GM12874 (cell line): ENCODE measurements at regions not wholly inside any gene's neighbourhood (a gene's known extent, or its start where the extent isn't known, plus 50 kb on each side); places are given as distances from the start of the nearest gene placed in this dataset.
A peak's percentile ranks its signal among the peaks of the same experiment; 100 is the strongest.

ENCODE experiments used
- CTCF ChIP-seq: IDR thresholded peaks from 2 replicates; pipeline ENCODE4 v1.5.1; 2011; ENCODE audit warnings: low read depth, mild to moderate bottlenecking, control low read depth, low read length, moderate library complexity; ENCODE audit not compliant: insufficient read depth

GRCh38 chr5:148725675-148726074, 71.3 kb upstream of the HTR4 start:
- TF ChIP-seq CTCF = no peak

DNA sequence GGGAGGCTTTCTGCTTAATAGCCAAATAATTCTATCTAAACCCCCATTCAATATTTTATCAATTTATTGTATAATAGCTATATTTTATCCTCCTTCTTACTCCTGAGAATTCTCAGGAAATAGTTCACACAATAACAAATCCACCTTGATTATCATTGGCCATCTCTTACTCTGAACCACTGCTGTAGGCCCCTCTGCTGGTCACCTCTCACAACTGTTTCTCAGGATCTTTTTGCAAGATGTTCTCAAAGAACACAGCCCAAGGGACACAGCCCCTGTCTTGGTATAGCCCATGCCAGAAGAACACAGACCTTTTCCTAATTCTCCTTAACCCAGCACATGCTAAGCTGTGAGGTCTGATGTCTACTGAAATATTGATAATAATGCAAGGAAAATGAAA, 74.9 kb upstream of the HTR4 start:
- TF ChIP-seq CTCF = no peak

- no peak for TF ChIP-seq CTCF
These were observed 75.9 kb upstream of the HTR4 start for GRCh38 chr5:148730270-148730669.

DNA sequence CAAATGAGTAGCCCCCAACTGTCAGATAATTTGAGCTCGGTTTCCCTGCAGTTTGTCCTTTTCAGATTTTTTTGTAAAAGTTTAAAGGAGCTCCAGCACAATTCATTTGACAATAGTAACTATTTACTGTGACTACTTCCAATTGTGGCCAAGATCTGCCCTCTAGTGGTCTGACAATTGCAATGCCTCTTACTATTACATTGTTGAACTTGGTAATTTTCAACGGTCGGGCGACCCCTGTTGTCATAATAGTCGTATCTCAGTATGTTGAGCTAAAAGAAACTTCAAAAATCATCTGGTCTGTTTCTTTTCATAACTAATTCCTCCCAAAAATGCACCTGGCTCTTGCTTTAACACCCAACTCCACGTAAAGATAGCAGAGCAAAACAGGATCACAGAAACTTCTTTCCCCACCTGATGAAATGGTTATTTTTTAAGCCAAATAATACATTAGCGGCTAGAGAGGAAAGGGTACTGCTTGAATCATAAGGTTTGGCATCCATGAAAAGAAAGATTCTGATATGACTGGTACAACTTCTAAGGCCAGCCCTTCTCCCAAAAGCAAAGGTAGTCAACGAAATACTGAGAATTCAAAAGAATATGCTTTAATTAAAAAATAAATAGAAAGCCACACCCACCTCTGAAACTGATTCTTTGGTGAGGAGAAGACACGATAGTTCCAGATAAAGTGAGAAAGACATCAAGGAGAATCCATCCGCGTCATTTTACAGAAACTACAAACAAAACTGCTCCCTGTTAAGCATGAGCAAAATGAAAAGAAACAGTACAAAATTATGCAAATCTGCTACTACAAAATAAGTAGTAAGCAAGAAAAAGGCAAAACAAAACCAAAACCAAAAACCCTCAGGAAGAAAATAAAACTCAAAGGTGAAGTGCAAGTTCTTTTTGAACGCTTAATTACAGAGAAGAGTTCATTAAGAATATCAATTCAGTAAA, 76.9 kb upstream of the HTR4 start:
- peak; percentile 66 for TF ChIP-seq CTCF

GRCh38 chr5:148732692-148733091, 78.4 kb upstream of the HTR4 start:
- no peak for TF ChIP-seq CTCF

DNA sequence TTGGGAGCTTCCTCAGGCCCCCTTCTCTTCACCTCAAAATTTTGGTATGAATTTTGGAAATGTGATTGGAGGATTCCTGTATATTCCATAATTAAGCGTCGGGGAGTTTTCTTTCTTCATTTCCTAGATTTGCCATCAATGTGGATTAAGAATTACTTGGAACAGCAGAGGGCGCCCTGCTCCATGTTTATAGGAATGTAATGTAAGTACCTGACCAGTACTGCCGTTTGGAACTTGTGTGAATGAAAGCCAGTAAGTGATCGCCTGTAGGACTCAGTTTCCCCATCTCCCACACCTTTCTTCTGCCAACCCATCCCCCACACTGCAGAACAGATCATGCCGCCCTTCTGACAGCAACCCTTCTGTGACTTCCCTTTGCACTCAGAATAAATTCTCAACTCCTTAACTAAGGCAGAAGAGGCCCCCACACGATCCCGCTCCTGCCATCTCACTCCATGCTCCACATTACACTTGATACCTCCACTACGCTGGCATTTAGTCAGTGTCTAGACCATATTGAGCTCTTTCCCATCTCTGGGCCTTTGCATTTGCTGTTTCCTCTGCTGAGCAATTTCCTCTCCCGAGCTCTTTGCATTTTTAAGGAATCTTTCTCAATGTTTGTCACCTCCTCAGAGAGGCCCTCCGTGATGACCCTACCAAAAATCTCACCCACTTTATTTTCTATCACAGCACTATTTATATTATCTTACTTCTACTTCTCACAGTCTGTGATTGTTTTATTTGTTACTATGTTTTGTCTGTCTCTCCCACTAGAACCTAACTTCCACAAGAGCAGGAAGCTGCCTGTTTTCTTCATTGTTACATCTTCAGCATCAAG, 79.5 kb upstream of the HTR4 start:
- TF ChIP-seq CTCF = peak; percentile 50; the same call in 1 of the 2 replicates

GRCh38 chr5:148734518-148734917, 80.2 kb upstream of the HTR4 start:
- TF ChIP-seq CTCF = no peak
